SK-N-SH (cell line): ENCODE measurements at regions not wholly inside any gene's neighbourhood (a gene's known extent, or its start where the extent isn't known, plus 50 kb on each side); places are given as distances from the start of the nearest gene placed in this dataset.

Experiments used
- CTCF ChIP-seq: fragments of 200-600 bp; sonication (generic); IDR thresholded peaks from 2 replicates; pipeline ENCODE4 v1.6.1; 2017; ENCODE audit warnings: antibody characterized with exemption, mild to moderate bottlenecking, moderate library complexity
- EZH2phosphoT487 ChIP-seq: fragments of 200-600 bp; sonication (generic); IDR thresholded peaks from 2 replicates; pipeline ENCODE4 v1.6.1; 2017; ENCODE audit warnings: low read depth, mixed run types, mild to moderate bottlenecking, antibody characterized with exemption, moderate library complexity, borderline replicate concordance
- FOXM1 ChIP-seq: IDR thresholded peaks from 2 replicates; pipeline ENCODE4 v1.4.0; 2012; ENCODE audit warnings: low read depth, mild to moderate bottlenecking
- GABPA ChIP-seq: IDR thresholded peaks from 2 replicates; pipeline ENCODE4 v1.4.0; 2012; ENCODE audit warnings: low read depth, mild to moderate bottlenecking
- JUND ChIP-seq: IDR thresholded peaks from 2 replicates; pipeline ENCODE4 v1.4.0; 2012
- MAX ChIP-seq: IDR thresholded peaks from 2 replicates; pipeline ENCODE4 v1.4.0; 2012; ENCODE audit warnings: low read depth
- MXI1 ChIP-seq: IDR thresholded peaks from 2 replicates; pipeline ENCODE4 v1.6.1; 2012; ENCODE audit warnings: mild to moderate bottlenecking, low read depth, low read length, improper control_type of control experiment
- POLR2AphosphoS5 ChIP-seq: IDR thresholded peaks from 2 replicates; pipeline ENCODE4 v1.6.1; 2012; ENCODE audit warnings: low read depth, low read length
- RCOR1 ChIP-seq: fragments of 150-350 bp; IDR thresholded peaks from 2 replicates; pipeline ENCODE4 v1.6.1; 2017; ENCODE audit warnings: antibody characterized with exemption, low read length
- RFX5 ChIP-seq: IDR thresholded peaks from 2 replicates; pipeline ENCODE4 v1.6.1; 2012; ENCODE audit warnings: mild to moderate bottlenecking, improper control_type of control experiment, low read length
- SIN3A ChIP-seq: IDR thresholded peaks from 2 replicates; pipeline ENCODE4 v1.6.1; 2012; ENCODE audit warnings: low read depth, mild to moderate bottlenecking, low read length, moderate library complexity, borderline replicate concordance
- SMC3 ChIP-seq: IDR thresholded peaks from 2 replicates; pipeline ENCODE4 v1.6.1; 2012; ENCODE audit warnings: low read depth, low read length, improper control_type of control experiment
- USF1 ChIP-seq: IDR thresholded peaks from 2 replicates; pipeline ENCODE4 v1.4.0; 2012; ENCODE audit warnings: low read depth, borderline replicate concordance
- YY1 ChIP-seq: IDR thresholded peaks from 2 replicates; pipeline ENCODE4 v1.4.0; 2012; ENCODE audit warnings: low read depth, mild to moderate bottlenecking

GRCh38 chr19:29014857-29015436 is 198.0 kb downstream of the UQCRFS1 start:
- no peak; the same call in 1 of the 2 replicates for TF ChIP-seq CTCF
- TF ChIP-seq EZH2phosphoT487, result no peak
- TF ChIP-seq SIN3A, result no peak
- TF ChIP-seq JUND, result no peak
- no peak for TF ChIP-seq MXI1
- TF ChIP-seq RFX5, result no peak
- TF ChIP-seq RCOR1, result no peak
- TF ChIP-seq GABPA, result no peak
- TF ChIP-seq USF1, result no peak
- TF ChIP-seq YY1, result no peak
- no peak for TF ChIP-seq FOXM1
- TF ChIP-seq MAX, result no peak
- TF ChIP-seq POLR2AphosphoS5, result no peak
- no peak for TF ChIP-seq SMC3
